HG02943 (cell line): ENCODE measurements at regions not wholly inside any gene's neighbourhood (a gene's known extent, or its start where the extent isn't known, plus 50 kb on each side); places are given as distances from the start of the nearest gene placed in this dataset.
"Not testable (repeated sequence)": the region's sequence is repeated elsewhere in the genome, so short reads cannot be mapped to it uniquely, and the experiment has no call there.

Source experiments
- ATAC-seq: cut with Tn5 transposase; IDR thresholded peaks from one replicate; pipeline ENCODE4 v1.9.1; 2021; ENCODE audit warnings: mild to moderate bottlenecking, low read depth, moderate library complexity; ENCODE audit not compliant: unreplicated experiment

DNA sequence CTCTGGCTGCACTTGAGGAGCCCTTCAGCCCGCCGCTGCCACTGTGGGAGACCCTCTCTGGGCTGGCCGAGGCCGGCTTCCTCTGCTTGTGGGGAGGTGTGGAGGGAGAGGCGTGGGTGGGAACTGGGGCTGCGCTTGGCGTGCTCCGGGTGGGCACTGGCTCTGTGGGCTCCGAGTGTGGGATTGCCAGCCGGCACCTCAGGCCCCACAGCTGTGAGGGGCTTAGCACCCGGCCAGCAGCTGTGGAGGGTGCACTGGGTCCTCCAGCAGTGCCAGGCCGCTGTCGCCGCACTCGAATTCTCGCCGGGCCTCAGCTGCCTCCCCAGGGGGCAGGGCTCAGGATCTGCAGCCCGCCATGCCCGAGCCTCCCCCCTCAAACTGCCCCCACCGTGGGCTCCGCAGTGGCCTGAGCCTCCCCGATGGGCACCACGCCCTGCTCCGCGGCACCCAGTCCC, 808.0 kb upstream of the SOX11 start:
- ATAC-seq: no peak

- no peak for ATAC-seq
These were observed 800.8 kb upstream of the SOX11 start for GRCh38 chr2:4891394-4891793.

DNA sequence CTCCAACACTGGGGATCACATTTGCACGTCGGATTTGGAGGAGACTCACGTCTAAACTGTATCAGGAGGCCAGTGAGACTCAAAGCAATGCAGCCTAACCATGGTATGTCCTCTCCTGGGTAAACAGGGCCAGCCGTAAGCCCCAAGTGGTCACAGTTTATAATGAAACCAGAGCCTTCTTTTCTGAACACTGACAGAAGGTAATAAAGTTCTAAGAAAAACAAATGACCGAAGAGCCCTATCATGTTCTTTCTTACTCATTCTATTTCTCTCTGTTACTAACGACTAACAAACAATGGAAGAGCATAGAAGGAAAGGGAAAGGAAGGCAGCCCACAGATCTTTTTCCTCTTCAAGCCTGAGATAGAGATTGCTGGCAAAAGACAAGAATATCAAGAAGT, 796.8 kb upstream of the SOX11 start:
- no peak for ATAC-seq

- no peak for ATAC-seq
These were observed 793.5 kb upstream of the SOX11 start for GRCh38 chr2:4898706-4899105.

GRCh38 chr2:4900242-4900641, 791.9 kb upstream of the SOX11 start:
- ATAC-seq: no peak

GRCh38 chr2:4900861-4901770, 791.1 kb upstream of the SOX11 start:
- no peak for ATAC-seq

GRCh38 chr2:4903656-4904348, 788.4 kb upstream of the SOX11 start:
- ATAC-seq: no peak

GRCh38 chr2:4908461-4908860, 783.7 kb upstream of the SOX11 start:
- ATAC-seq: no peak

- ATAC-seq: no peak
These were observed 782.7 kb upstream of the SOX11 start for GRCh38 chr2:4909346-4910009.

- ATAC-seq: no peak
These were observed 778.1 kb upstream of the SOX11 start for GRCh38 chr2:4914036-4914435.

DNA sequence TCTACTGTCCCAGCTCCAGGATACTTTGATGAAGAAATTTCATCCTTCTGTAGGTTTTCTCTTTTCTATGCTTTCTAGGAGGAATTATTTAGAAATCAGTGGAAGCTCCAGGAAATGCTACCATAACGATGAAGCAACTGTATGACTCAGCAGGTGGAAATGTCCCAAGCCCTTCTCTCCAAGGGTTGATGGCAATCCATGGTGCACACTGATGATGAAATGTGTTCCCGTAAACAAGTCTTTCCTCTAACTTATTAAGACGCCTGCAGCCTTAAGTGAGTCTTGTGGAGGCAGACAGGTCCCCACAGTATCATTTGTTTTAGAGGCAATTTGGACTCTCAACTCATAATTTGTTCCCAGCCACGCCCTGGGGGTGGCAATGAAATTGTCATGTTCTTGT, 777.6 kb upstream of the SOX11 start:
- ATAC-seq: no peak

GRCh38 chr2:4915357-4915756, 776.8 kb upstream of the SOX11 start:
- no peak for ATAC-seq

DNA sequence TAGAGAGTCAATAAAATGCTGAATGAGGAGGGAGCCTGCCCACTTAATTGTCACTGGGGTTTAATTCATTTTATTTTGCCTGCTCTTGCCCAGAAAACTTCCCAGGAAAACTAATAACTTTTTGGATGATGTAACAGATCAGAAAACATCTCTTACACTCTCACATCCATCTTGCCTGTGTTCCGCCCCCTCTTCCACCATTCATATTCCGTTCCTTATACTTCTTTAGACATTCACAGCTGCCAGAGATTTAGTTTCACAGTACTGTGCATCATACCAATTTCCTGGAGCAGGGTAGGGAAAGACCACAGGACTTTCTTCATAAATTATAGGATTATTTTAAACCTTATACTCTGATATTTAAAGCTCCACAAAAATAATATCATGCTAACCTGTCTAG, 776.1 kb upstream of the SOX11 start:
- ATAC-seq: no peak

DNA sequence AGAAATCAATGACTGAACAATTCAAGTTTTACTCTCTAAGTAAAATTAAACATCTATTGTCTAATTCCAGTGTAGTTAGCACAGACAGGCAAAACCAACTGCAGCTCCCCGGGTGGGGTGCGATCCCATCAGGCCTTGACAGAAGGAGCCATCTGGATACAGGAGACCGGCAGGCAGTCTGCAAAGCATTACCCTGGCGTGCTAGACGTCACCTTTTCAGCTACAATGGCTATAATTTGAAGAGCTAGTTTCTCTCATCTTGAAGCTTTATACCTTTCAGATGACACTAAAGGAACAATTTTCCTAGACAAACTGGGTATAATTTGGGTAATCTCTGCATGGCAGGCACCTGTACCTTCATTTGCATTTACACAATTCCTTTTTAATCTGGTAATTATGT, 761.5 kb upstream of the SOX11 start:
- no peak for ATAC-seq

- ATAC-seq: no peak
These were observed 760.3 kb upstream of the SOX11 start for GRCh38 chr2:4931721-4932365.

- not testable (repeated sequence) for ATAC-seq
These were observed 756.9 kb upstream of the SOX11 start for GRCh38 chr2:4935291-4935690.

DNA sequence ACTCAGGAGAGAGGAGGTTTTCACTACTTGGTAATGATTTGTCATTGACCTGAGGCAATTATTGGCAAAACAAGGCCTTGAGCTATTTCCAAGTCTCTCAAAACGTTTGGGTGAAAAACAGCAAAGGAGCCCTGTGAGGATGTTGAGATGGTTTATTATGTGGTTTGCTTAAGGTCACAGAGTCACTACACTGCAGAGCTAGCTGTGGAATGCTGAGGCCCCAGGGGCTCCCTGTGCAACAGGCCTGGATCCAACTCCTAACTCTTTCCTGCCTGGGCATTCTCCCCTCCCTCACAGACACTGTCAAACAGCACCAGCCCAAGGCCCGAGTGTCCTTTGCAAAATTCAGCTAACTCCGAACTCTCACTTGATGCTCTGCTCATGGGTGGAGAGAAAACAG, 754.6 kb upstream of the SOX11 start:
- ATAC-seq: no peak

- no peak for ATAC-seq
These were observed 754.0 kb upstream of the SOX11 start for GRCh38 chr2:4938206-4938605.

DNA sequence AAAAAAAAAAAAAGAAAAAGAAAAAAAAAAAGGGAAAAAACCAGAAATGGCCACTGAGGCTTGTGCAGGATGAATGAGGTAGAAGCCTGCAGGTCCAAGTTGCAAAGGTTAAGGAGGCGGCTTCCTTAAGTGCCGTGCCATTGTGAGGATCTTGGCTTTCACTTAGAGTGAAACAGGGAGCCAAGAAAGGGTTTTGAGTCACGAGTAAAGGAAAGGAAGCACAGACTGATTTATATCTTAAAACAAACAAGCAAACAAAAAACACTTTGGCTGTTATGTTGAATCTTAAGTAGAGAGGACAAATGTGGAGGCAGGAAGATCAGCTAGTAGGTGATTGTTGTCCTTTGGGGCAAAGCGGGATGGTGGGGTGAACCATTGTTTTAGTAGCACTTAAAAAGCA, 749.7 kb upstream of the SOX11 start:
- no peak for ATAC-seq

GRCh38 chr2:4947911-4948310, 744.3 kb upstream of the SOX11 start:
- ATAC-seq: no peak

GRCh38 chr2:4951368-4951767, 740.8 kb upstream of the SOX11 start:
- no peak for ATAC-seq
